Fibroblast of lung (primary cell): ENCODE measurements at regions not wholly inside any gene's neighbourhood (a gene's known extent, or its start where the extent isn't known, plus 50 kb on each side); places are given as distances from the start of the nearest gene placed in this dataset.

Experiments used
- EZH2 ChIP-seq: IDR thresholded peaks from 2 replicates; pipeline ENCODE4 v1.5.1; 2012; ENCODE audit warnings: low read length, control low read depth, mild to moderate bottlenecking; ENCODE audit errors: missing control alignments
- TF ChIP-seq, protein P1 (sequence below), 2 donors: IDR thresholded peaks in 1 of 2; conservative IDR thresholded peaks in 1 of 2; 1 replicate in 1 of 2; 2 replicates in 1 of 2; pipeline ENCODE4 v1.5.1; 2011 to 2012; ENCODE audit warnings: low read length in 2 of 2, control low read depth in 1 of 2, inconsistent platforms in 1 of 2, low read depth in 1 of 2, mild to moderate bottlenecking in 1 of 2

DNA sequence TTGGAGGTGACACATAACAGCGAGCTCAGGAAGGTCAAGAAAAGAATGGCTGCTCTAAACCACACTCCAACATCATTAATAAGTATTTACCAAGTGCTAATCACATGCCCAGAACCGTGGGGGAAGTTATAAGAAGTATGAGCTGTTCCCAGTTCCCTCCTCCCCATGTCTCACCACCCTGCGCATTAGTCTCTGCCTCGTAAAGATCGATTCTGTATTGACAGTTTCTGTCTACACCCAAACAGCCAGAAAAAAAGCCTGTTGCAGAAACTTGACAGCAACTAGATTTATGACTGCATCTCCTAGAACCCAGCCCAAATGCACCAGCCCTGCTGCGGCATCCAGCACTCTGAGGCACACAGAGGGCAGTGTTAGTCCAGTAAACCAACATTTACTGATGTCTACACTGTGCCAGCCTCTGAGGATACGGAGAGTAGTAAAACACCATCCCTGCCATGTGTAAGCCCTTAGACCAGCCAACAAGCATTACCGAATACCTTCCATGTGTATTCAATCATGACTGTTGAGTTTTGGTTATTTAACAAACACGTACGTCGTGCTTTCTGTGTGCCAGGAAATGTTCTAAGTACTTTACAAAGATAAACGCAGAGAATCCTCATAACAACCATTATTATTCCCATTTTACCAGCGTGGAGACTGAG, 63.6 kb upstream of the ZBTB40 start:
- TF ChIP-seq, protein P1, sequence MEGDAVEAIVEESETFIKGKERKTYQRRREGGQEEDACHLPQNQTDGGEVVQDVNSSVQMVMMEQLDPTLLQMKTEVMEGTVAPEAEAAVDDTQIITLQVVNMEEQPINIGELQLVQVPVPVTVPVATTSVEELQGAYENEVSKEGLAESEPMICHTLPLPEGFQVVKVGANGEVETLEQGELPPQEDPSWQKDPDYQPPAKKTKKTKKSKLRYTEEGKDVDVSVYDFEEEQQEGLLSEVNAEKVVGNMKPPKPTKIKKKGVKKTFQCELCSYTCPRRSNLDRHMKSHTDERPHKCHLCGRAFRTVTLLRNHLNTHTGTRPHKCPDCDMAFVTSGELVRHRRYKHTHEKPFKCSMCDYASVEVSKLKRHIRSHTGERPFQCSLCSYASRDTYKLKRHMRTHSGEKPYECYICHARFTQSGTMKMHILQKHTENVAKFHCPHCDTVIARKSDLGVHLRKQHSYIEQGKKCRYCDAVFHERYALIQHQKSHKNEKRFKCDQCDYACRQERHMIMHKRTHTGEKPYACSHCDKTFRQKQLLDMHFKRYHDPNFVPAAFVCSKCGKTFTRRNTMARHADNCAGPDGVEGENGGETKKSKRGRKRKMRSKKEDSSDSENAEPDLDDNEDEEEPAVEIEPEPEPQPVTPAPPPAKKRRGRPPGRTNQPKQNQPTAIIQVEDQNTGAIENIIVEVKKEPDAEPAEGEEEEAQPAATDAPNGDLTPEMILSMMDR (conservative IDR thresholded peaks at IDR 0.05 in 1 of 2, IDR thresholded peaks at IDR 0.05 in 1 of 2; ENCODE audit: low read depth in 1 of 2, low read length in 2 of 2), result no peak
- no peak for TF ChIP-seq EZH2
